Right lobe of liver (tissue), 4 donors: ENCODE measurements at regions not wholly inside any gene's neighbourhood (a gene's known extent, or its start where the extent isn't known, plus 50 kb on each side); places are given as distances from the start of the nearest gene placed in this dataset.

Experiments used
- POLR2A ChIP-seq: fragments of 450-650 bp; IDR thresholded peaks from one replicate; pipeline ENCODE4 v1.6.1; 2017; ENCODE audit warnings: antibody characterized with exemption, mild to moderate bottlenecking
- TF ChIP-seq, protein P1 (sequence below), 4 donors: fragments of 200-600 bp in 3 of 4; fragments of 450-650 bp in 1 of 4; IDR thresholded peaks; one replicate each; pipeline versions ENCODE4 v1.5.1 to v1.8.0; 2016 to 2022; ENCODE audit warnings: antibody characterized with exemption in 4 of 4, mild to moderate bottlenecking in 2 of 4
- donor health status: DM: no; HTN: no; CAD: no.
- donor health status: DM: no; HTN: no; CAD: no.
- donor health status: DM: no; HTN: yes; CAD: no.

DNA sequence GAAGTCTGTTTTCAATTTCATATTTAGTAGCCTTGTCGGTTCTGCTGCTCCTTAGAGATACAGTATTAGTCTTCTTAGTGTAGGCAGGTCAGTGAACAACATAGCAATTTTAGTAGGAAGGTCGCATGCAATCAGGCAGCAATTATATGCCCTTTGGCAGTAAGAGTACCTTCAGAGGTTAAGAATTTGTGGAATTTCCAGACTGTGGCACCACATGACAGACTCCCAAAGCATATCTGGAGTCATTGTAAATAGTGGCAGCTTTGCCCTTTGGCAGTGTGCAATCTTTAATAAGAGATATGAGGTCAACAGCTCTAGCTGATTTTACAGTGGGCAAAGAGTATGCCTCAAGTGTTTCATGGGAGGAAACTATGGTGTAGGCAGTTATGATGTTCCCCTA lies 1532.5 kb upstream of the CADM2 start:
- TF ChIP-seq, protein P1, sequence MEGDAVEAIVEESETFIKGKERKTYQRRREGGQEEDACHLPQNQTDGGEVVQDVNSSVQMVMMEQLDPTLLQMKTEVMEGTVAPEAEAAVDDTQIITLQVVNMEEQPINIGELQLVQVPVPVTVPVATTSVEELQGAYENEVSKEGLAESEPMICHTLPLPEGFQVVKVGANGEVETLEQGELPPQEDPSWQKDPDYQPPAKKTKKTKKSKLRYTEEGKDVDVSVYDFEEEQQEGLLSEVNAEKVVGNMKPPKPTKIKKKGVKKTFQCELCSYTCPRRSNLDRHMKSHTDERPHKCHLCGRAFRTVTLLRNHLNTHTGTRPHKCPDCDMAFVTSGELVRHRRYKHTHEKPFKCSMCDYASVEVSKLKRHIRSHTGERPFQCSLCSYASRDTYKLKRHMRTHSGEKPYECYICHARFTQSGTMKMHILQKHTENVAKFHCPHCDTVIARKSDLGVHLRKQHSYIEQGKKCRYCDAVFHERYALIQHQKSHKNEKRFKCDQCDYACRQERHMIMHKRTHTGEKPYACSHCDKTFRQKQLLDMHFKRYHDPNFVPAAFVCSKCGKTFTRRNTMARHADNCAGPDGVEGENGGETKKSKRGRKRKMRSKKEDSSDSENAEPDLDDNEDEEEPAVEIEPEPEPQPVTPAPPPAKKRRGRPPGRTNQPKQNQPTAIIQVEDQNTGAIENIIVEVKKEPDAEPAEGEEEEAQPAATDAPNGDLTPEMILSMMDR (IDR thresholded peaks at IDR 0.05), result no peak
- no peak for TF ChIP-seq POLR2A
